Lung (tissue), 11 donors: ENCODE measurements at regions not wholly inside any gene's neighbourhood (a gene's known extent, or its start where the extent isn't known, plus 50 kb on each side); places are given as distances from the start of the nearest gene placed in this dataset.

Source experiments
- ATAC-seq: fragments of 200-7000 bp; cut with Tn5 transposase; one replicate; pipeline ENCODE4 v1.9.1; 2020; ENCODE audit warnings: moderate number of reproducible peaks; ENCODE audit not compliant: insufficient read depth, low FRiP score
- DNase-seq, 3 donors: peaks; one replicate each; pipeline ENCODE4 v3.0.0-alpha.2; 2013 to 2017
- H3K27ac ChIP-seq, 2 donors: one replicate each; pipeline ENCODE4 v1.5.1; 2013; ENCODE audit warnings: mild to moderate bottlenecking in 2 of 2, moderate library complexity in 2 of 2, control low read depth in 1 of 2, inconsistent platforms in 1 of 2, low read depth in 1 of 2, low read length in 1 of 2
- H3K27me3 ChIP-seq, 3 donors: one replicate each; pipeline ENCODE4 v1.5.1; 2013; ENCODE audit warnings: low read length in 2 of 3; ENCODE audit not compliant: control insufficient read depth in 3 of 3, insufficient read depth in 3 of 3
- H3K36me3 ChIP-seq, 4 donors: one replicate each; pipeline ENCODE4 v1.5.1; 2013; ENCODE audit warnings: low read length in 4 of 4, mild to moderate bottlenecking in 1 of 4, moderate library complexity in 1 of 4; ENCODE audit not compliant: control insufficient read depth in 4 of 4, insufficient read depth in 4 of 4
- H3K4me1 ChIP-seq, 5 donors: one replicate each; pipeline ENCODE4 v1.5.1; 2013; ENCODE audit warnings: low read length in 5 of 5, mild to moderate bottlenecking in 2 of 5, moderate library complexity in 1 of 5; ENCODE audit not compliant: control insufficient read depth in 5 of 5, insufficient read depth in 5 of 5
- H3K4me3 ChIP-seq: one replicate; pipeline ENCODE4 v1.5.1; 2013; ENCODE audit warnings: mild to moderate bottlenecking, control low read depth, moderate library complexity
- H3K9ac ChIP-seq, 2 donors: one replicate each; pipeline ENCODE4 v1.5.1; 2013; ENCODE audit warnings: low read length in 2 of 2, control low read depth in 1 of 2; ENCODE audit not compliant: insufficient read depth in 1 of 2
- H3K9me3 ChIP-seq, 4 donors: one replicate each; pipeline ENCODE4 v1.5.1; 2013; ENCODE audit warnings: low read length in 3 of 4, mild to moderate bottlenecking in 1 of 4, moderate library complexity in 1 of 4; ENCODE audit not compliant: control insufficient read depth in 4 of 4, insufficient read depth in 3 of 4
- CTCF ChIP-seq: IDR thresholded peaks from 2 replicates; pipeline ENCODE4 v1.5.1; 2012; ENCODE audit warnings: mild to moderate bottlenecking; ENCODE audit errors: control extremely low read depth, extremely low read depth
- WGBS, 2 donors: extraction: QIAGEN DNeasy Blood & Tissue Kit; methylation state at CpG; one replicate each; pipeline ENCODE4 v1.1.7; 2013; 5-methylcytosine and 5-hydroxymethylcytosine counted together
- donor health status: control.
- donor health status: control.
- donor health status: Bipolar disorder and iron deficiency.
- donor health status: healthy.
- donor health status: DM: yes; HTN: yes; CAD: no.

GRCh38 chr9:102205251-102205650 is 466.8 kb upstream of the GRIN3A start:
- H3K27me3 ChIP-seq: no peaks in the 10 kb centered on the region
- DNase-seq: no peak
- TF ChIP-seq CTCF: no peak
- H3K4me1 ChIP-seq: no peaks in the 10 kb centered on the region
- no peaks in the 10 kb centered on the region for H3K9me3 ChIP-seq
- no peaks in the 10 kb centered on the region for H3K36me3 ChIP-seq
- WGBS, 2 donors: 76 to 88% methylated on average over 2 of the region's 2 CpGs
- no peak overlapping the region for H3K27ac ChIP-seq
- no peak for ATAC-seq
- H3K4me3 ChIP-seq: no peak overlapping the region
- H3K9ac ChIP-seq: no peak overlapping the region

GRCh38 chr9:102202126-102202525 is 463.7 kb upstream of the GRIN3A start:
- Histone ChIP-seq H3K9ac (no peak overlapping the region), H3K4me1 (no peaks in the 10 kb centered on the region), H3K27me3 (no peaks in the 10 kb centered on the region), H3K4me3 (no peak overlapping the region), H3K9me3 (no peaks in the 10 kb centered on the region), H3K36me3 (no peaks in the 10 kb centered on the region), H3K27ac (no peak overlapping the region)
- TF ChIP-seq CTCF: no peak
- 57 to 78% methylated on average over 1 of the region's 1 CpG for WGBS, 2 donors
- DNase-seq (no peak), ATAC-seq (no peak)

- Histone ChIP-seq H3K9me3 (no peaks in the 10 kb centered on the region), H3K27me3 (no peaks in the 10 kb centered on the region), H3K27ac (no peak overlapping the region), H3K9ac (no peak overlapping the region), H3K4me1 (peaks cover 0 to 5% (median 0%) of the 10 kb centered on the region in 5 donors), H3K36me3 (no peaks in the 10 kb centered on the region), H3K4me3 (no peak overlapping the region)
- WGBS, 2 donors: 70 to 80% methylated on average over 1 of the region's 1 CpG
- TF ChIP-seq CTCF: no peak
- DNase-seq (peak in 1 of 3 donors; percentile 0), ATAC-seq (no peak)
Measured at GRCh38 chr9:102185962-102186361, 447.5 kb upstream of the GRIN3A start.

- H3K4me3 ChIP-seq: no peak overlapping the region
- no peak for ATAC-seq
- WGBS, 2 donors: 86 to 94% methylated on average over 2 of the region's 2 CpGs
Measured at GRCh38 chr9:102185371-102185770, 446.9 kb upstream of the GRIN3A start.

More at GRCh38 chr9:102185371-102185770, 446.9 kb upstream of the GRIN3A start:
- Histone ChIP-seq H3K36me3 (no peaks in the 10 kb centered on the region), H3K4me1 (peaks cover 0 to 5% (median 0%) of the 10 kb centered on the region in 5 donors), H3K27ac (no peak overlapping the region), H3K9me3 (no peaks in the 10 kb centered on the region), H3K9ac (no peak overlapping the region), H3K27me3 (no peaks in the 10 kb centered on the region)
- TF ChIP-seq CTCF: no peak
- no peak for DNase-seq
